HUES48 (cell line): ENCODE measurements at regions not wholly inside any gene's neighbourhood (a gene's known extent, or its start where the extent isn't known, plus 50 kb on each side); places are given as distances from the start of the nearest gene placed in this dataset.

ENCODE experiments used
- H3K27ac ChIP-seq: one replicate; pipeline ENCODE4 v1.7.0; 2013; ENCODE audit warnings: low read depth, low read length, inconsistent platforms
- H3K27me3 ChIP-seq: 2 replicates; pipeline ENCODE4 v1.6.1; 2013; ENCODE audit warnings: mild to moderate bottlenecking, low read length; ENCODE audit not compliant: control insufficient read depth, insufficient read depth
- H3K36me3 ChIP-seq: 2 replicates; pipeline ENCODE4 v1.6.1; 2013; ENCODE audit warnings: low read length; ENCODE audit not compliant: control insufficient read depth, insufficient read depth
- H3K4me1 ChIP-seq: 2 replicates; pipeline ENCODE4 v1.6.1; 2013; ENCODE audit warnings: mild to moderate bottlenecking, low read length; ENCODE audit not compliant: control insufficient read depth, insufficient read depth
- H3K4me3 ChIP-seq: 2 replicates; pipeline ENCODE4 v1.5.1; 2013; ENCODE audit warnings: mild to moderate bottlenecking, low read depth, low read length
- H3K9ac ChIP-seq: 2 replicates; pipeline ENCODE4 v1.6.1; 2013; ENCODE audit warnings: mild to moderate bottlenecking, low read depth, low read length, moderate library complexity
- H3K9me3 ChIP-seq: 2 replicates; pipeline ENCODE4 v1.6.1; 2013; ENCODE audit warnings: low read length; ENCODE audit not compliant: control insufficient read depth, insufficient read depth

- Histone ChIP-seq H3K4me3 (no peak overlapping the region), H3K27ac (no peak overlapping the region), H3K9ac (no peak overlapping the region), H3K36me3 (no peaks in the 10 kb centered on the region), H3K4me1 (no peaks in the 10 kb centered on the region), H3K9me3 (no peaks in the 10 kb centered on the region), H3K27me3 (no peaks in the 10 kb centered on the region)
Observed at GRCh38 chr11:11789735-11790369, 51.9 kb upstream of the USP47 start.

GRCh38 chr11:11788063-11788710, 53.6 kb upstream of the USP47 start:
- no peaks in the 10 kb centered on the region for H3K27me3 ChIP-seq
- no peaks in the 10 kb centered on the region for H3K9me3 ChIP-seq
- H3K9ac ChIP-seq, result no peak overlapping the region
- no peaks in the 10 kb centered on the region for H3K36me3 ChIP-seq
- H3K4me1 ChIP-seq, result no peaks in the 10 kb centered on the region
- H3K27ac ChIP-seq, result no peak overlapping the region
- no peak overlapping the region for H3K4me3 ChIP-seq

- no peak overlapping the region for H3K9ac ChIP-seq
- H3K36me3 ChIP-seq, result no peaks in the 10 kb centered on the region
- H3K9me3 ChIP-seq, result no peaks in the 10 kb centered on the region
- H3K4me3 ChIP-seq, result no peak overlapping the region
- no peak overlapping the region for H3K27ac ChIP-seq
- no peaks in the 10 kb centered on the region for H3K27me3 ChIP-seq
- no peaks in the 10 kb centered on the region for H3K4me1 ChIP-seq
Observed at GRCh38 chr11:11787305-11788062, 54.3 kb upstream of the USP47 start.

- no peak overlapping the region for H3K4me3 ChIP-seq
- no peak overlapping the region for H3K27ac ChIP-seq
- no peaks in the 10 kb centered on the region for H3K4me1 ChIP-seq
- no peak overlapping the region for H3K9ac ChIP-seq
- no peaks in the 10 kb centered on the region for H3K27me3 ChIP-seq
- no peaks in the 10 kb centered on the region for H3K36me3 ChIP-seq
- no peaks in the 10 kb centered on the region for H3K9me3 ChIP-seq
Observed at GRCh38 chr11:11786771-11787170, 55.0 kb upstream of the USP47 start.

- no peaks in the 10 kb centered on the region for H3K36me3 ChIP-seq
- no peaks in the 10 kb centered on the region for H3K9me3 ChIP-seq
- no peaks in the 10 kb centered on the region for H3K27me3 ChIP-seq
- H3K9ac ChIP-seq, result no peak overlapping the region
- no peaks in the 10 kb centered on the region for H3K4me1 ChIP-seq
- H3K27ac ChIP-seq, result no peak overlapping the region
- no peak overlapping the region for H3K4me3 ChIP-seq
Observed at GRCh38 chr11:11786234-11786633, 55.5 kb upstream of the USP47 start.

GRCh38 chr11:11782532-11783110, 59.2 kb upstream of the USP47 start:
- H3K27me3 ChIP-seq, result no peaks in the 10 kb centered on the region
- no peaks in the 10 kb centered on the region for H3K9me3 ChIP-seq
- H3K9ac ChIP-seq, result no peak overlapping the region
- H3K4me1 ChIP-seq, result no peaks in the 10 kb centered on the region
- H3K36me3 ChIP-seq, result no peaks in the 10 kb centered on the region
- no peak overlapping the region for H3K4me3 ChIP-seq
- no peak overlapping the region for H3K27ac ChIP-seq

- H3K27ac ChIP-seq, result no peak overlapping the region
- no peaks in the 10 kb centered on the region for H3K36me3 ChIP-seq
- no peaks in the 10 kb centered on the region for H3K4me1 ChIP-seq
- no peak overlapping the region for H3K4me3 ChIP-seq
- no peak overlapping the region for H3K9ac ChIP-seq
- no peaks in the 10 kb centered on the region for H3K27me3 ChIP-seq
- no peaks in the 10 kb centered on the region for H3K9me3 ChIP-seq
Observed at GRCh38 chr11:11780858-11781257, 60.9 kb upstream of the USP47 start.

- Histone ChIP-seq H3K27ac (no peak overlapping the region), H3K36me3 (no peaks in the 10 kb centered on the region), H3K4me3 (no peak overlapping the region), H3K27me3 (no peaks in the 10 kb centered on the region), H3K4me1 (no peaks in the 10 kb centered on the region), H3K9ac (no peak overlapping the region), H3K9me3 (no peaks in the 10 kb centered on the region)
Observed at GRCh38 chr11:11779975-11780374, 61.8 kb upstream of the USP47 start.

GRCh38 chr11:11777897-11778296, 63.9 kb upstream of the USP47 start:
- H3K4me3 ChIP-seq, result no peak overlapping the region
- H3K4me1 ChIP-seq, result no peaks in the 10 kb centered on the region
- H3K36me3 ChIP-seq, result no peaks in the 10 kb centered on the region
- no peak overlapping the region for H3K9ac ChIP-seq
- no peak overlapping the region for H3K27ac ChIP-seq
- H3K9me3 ChIP-seq, result no peaks in the 10 kb centered on the region
- H3K27me3 ChIP-seq, result no peaks in the 10 kb centered on the region

GRCh38 chr11:11776714-11777113, 65.1 kb upstream of the USP47 start:
- Histone ChIP-seq H3K27me3 (no peaks in the 10 kb centered on the region), H3K36me3 (no peaks in the 10 kb centered on the region), H3K9ac (no peak overlapping the region), H3K4me1 (no peaks in the 10 kb centered on the region), H3K9me3 (no peaks in the 10 kb centered on the region), H3K4me3 (no peak overlapping the region), H3K27ac (no peak overlapping the region)

- Histone ChIP-seq H3K4me1 (no peaks in the 10 kb centered on the region), H3K4me3 (no peak overlapping the region), H3K36me3 (no peaks in the 10 kb centered on the region), H3K9ac (no peak overlapping the region), H3K9me3 (no peaks in the 10 kb centered on the region), H3K27ac (no peak overlapping the region), H3K27me3 (no peaks in the 10 kb centered on the region)
Observed at GRCh38 chr11:11774928-11775327, 66.8 kb upstream of the USP47 start.
